Stimulated activated CD8-positive, alpha-beta memory T cell treated with anti-CD3 and anti-CD28 coated beads, Interleukin-12 subunit alpha, Interleukin-12 subunit beta, amount 100 ng/mL, for 1 hour (primary cell): ENCODE measurements at regions not wholly inside any gene's neighbourhood (a gene's known extent, or its start where the extent isn't known, plus 50 kb on each side); places are given as distances from the start of the nearest gene placed in this dataset.

Experiments
- DNase-seq: peaks from one replicate; pipeline ENCODE4 v3.0.0-alpha.2; 2020; ENCODE audit warnings: low read depth

DNA sequence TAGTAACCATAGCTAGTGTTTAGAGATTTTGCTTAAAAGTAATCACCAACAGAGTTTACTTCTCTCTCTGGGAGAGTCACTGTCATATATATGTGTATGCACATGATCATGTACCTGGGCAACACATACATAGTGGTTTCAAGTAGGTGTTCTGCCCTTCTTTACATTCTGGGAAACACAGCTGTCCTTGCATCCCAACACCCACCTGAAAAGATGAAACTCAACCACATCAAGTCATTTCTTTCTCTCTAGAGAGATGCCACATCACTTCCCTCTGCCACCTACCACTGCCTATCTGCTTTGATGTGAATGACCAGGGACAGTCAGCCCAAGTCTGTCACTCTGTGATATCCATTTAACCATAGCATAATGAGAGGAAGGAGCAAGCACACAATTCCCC lies 155.8 kb upstream of the GADL1 start:
- no peak for DNase-seq

DNA sequence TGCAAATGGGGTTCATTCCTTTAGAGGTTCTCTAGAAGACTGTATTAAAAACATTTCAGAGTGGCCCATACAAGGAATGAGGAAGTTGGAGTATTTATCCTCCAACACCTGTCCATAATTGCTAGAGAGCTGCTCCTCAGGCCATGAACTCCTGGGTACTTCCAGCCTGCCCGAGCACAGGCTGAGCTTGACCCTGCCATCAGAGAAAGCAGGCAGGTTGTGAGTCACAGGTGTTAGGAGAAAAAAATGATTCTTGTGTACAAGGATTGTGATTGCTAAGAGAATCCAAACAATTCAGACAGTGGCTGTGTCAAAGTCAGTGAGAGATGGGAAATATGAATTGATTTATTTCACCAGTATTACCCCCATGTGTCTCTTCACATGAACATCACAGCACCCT lies 156.8 kb upstream of the GADL1 start:
- DNase-seq: no peak

DNA sequence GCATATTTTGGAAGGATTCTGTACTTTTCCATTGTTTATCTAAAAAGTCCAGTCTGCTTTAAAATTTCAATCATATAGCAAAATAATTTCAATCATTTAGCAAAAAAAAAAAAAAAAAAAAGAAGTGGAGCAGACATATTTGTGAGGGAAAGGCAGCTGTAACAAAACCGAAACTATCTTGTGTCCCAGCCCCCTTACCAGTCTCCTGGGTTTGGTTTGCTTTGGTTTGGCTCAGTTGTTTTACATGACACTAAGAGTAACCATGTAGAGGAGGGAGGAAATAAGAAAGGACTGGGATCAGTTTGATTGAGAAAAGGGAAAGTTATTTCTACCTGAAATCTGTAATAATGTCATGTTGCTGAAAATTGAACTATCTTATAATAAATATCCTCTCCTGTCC lies 158.8 kb upstream of the GADL1 start:
- no peak for DNase-seq

DNA sequence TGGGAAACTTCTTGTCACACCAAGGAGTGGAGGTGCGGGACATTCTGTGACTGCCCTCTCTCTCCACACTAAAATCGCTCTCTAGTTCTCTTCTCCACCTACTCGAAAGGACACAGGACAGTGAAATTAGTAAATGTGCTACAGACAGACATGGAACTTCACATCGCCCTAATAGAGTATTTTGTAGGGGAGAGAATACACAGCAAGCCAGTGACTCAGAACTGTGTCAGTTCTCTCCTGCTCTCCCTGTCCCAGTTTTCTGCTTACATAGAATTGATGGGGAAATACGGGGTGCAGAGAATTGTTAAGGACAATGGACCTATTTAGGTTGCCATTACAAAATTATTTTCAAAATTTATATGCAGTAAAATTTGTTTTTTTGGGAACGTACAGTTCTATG lies 159.6 kb upstream of the GADL1 start:
- DNase-seq: no peak

DNA sequence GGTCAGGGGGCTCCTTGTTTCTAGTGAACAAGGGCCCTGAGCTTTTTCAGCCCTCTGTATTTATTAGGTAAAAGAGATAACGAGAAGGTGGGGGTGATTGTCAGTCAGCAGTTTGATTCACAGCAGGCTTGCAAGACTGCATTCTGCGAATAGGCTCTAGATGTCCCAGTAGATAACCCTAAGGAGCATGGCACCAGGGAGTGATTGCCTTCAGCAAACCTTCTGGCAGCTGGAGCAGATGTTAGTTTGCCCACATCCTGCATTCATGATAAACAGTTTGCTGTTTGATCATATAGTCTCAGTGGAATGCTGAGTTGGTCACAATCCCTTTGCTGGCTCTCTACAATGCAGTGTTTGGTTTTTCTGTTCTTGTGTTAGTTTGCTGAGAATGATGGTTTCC lies 161.3 kb upstream of the GADL1 start:
- DNase-seq: no peak

DNA sequence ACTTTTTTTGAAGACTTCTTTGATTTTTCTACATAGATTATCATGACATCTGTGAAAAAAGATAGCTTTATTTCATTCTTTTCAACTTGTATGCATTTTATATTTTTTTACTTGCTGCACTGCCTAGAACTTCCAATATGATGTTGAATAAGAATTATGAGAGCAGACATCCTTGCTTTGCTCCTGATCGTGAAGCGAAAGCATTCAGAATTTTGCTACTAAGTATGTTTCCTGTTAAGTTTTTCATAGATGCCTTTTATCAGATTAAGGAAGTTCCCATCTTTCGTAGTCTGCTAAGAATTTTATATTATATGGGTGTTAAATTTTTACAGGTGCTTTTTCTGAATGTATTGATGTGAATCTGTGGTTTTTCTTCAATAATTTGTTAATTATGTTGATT lies 163.4 kb upstream of the GADL1 start:
- no peak for DNase-seq

DNA sequence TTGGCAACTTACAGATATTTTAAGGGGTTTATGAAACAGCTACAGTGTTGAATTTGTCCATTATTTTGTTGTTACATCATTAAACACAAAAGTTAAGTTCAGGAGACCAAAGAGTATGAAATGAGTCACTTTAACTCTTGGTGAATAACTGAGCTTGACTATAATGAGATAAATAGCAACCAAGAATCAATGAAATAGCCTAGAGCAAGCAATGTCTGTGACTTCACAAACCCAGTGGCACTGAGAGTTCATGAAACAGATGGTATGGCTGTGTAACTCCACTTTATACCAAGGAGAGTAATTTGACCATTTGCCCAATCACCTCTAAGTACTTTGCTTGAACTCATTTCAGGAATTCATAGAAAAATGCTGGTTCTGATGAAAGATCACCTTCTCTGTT lies 169.6 kb upstream of the GADL1 start:
- DNase-seq: no peak

DNA sequence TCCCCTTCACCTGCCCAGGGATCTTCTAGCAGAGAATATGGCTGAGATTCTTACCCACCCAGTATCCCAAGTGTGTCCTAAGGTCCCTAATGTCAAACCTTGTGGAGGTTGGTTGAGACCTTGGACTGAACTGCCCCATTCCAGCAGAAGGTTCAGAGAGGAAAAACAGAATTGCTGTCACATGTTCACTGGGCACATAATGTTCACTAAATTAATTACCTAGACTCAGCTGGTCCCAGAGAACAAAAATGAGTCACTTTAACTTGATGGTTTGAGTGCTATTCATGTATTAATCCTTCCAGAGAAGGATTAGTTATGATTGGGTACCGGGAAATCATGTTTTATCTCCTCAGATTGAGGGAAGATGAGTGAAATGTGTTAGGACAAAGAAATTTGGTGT lies 171.3 kb upstream of the GADL1 start:
- no peak for DNase-seq

DNA sequence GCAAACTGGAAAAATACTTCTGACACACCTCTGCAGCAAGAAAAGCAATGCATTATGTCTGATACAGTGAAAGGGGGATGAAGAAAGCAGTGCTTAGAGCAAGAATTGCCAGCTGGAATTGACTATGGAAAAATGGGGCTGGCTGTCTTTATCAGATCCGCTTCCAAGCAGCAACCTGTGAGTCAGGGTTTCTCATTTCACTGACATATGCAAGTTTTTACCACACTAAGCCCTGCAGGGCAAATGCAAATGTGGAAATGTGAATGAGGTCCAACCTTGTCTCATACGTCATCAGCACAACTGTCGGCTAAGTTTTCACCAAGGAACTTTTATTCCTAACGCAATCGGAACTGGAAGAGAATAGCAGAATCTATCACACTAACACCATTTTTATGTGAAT lies 172.5 kb upstream of the GADL1 start:
- DNase-seq: no peak

DNA sequence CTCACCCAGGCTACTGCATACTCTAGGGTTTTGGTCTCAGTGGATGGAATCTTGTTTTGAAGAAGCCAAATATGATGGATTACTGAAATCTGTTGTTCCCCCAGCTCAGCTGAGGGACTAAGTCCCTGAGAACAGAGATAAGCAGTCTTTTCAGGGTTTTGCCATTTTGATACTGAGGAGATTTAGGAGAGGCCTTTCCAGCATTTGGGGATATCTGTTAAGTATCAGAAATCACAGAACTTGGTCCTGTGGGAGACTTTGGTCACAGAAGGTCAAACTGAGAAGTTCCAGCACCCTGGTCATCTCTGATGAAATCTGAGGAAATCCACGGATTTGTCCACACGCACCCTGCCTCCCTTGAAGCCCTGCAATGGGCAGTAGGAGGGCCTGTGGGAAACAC lies 181.0 kb upstream of the GADL1 start:
- DNase-seq: no peak

DNA sequence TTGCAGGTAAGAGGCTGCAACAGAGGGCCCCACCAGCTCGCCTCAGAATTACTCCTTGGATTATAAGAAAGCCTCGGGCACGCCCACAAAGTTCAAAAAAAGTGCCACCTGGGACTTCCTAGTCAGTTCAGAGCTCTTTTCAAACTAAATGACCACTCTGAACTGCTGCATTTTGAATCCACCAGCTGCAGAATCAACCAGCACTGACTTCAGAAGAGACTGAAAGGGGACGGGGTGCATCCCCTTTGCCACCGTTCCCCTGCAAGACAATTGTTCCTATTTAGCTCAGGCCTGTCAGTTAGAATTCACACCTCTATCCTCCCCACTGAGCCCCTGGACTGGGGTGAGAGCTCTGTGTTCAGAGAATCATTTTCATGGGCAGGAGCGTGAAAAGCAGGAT lies 181.4 kb upstream of the GADL1 start:
- DNase-seq: no peak

DNA sequence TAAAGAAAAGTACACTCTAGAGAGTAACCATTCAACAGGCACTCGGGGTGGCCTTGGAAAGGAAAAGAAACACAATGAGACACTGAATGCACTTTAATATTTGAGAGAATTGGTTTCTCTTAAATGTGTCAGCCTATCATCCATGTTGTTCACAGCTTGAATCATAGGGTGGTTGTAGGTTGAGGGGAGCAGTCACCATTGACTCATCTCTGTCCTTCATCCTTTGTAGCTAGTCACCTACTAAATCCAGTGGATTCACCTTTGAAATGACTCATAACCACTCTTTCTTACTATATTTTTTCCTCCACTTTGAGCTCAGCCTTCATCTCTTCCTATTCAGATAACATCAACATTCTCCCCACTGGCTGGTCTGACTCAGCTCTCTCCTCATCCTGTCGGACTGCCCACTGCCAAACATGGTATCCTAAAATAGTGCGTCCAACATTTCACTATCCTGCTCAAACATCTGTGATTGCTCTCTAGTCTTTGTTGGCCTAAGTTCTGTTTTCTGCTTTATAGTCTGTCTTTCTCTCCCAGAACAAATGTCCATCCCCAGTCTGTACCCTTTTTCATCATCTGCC lies 182.7 kb upstream of the GADL1 start:
- no peak for DNase-seq

DNA sequence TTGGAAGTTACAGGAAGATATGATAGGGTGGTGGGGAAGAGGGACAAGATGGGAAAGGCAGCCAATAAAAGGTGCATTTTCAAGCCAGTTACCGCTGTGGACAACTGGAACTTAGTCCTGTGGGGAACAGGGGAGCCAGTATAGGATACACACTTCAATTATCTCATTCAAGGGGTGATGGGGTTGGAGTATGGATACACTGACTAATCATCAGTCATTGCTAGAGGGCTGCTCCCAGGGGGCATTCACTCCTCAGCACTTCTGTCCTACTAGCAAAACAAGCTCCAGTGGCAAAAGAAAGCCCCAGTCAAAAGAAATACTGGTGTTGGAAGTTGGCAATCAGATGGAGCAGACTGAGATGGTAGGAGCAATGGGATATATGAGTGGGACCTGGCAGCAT lies 183.4 kb upstream of the GADL1 start:
- DNase-seq: no peak

DNA sequence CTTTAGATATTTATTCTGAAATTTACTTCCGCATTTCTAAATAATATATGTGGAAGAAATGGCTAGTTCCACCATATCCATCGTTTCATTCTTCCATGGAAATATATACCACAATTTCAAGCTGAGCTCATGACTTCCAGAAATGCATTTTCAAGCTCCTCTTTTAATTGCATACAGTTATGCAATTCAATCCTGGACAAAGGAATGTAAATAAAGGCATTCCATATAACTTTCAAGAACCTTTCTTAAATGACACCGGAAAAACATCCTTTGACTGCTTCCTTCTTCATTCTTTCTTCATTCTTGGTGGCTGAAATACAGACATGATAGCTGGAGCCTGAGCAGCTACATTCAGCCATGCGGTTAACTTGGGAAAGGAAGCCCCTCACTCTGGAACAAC lies 185.2 kb upstream of the GADL1 start:
- no peak for DNase-seq

DNA sequence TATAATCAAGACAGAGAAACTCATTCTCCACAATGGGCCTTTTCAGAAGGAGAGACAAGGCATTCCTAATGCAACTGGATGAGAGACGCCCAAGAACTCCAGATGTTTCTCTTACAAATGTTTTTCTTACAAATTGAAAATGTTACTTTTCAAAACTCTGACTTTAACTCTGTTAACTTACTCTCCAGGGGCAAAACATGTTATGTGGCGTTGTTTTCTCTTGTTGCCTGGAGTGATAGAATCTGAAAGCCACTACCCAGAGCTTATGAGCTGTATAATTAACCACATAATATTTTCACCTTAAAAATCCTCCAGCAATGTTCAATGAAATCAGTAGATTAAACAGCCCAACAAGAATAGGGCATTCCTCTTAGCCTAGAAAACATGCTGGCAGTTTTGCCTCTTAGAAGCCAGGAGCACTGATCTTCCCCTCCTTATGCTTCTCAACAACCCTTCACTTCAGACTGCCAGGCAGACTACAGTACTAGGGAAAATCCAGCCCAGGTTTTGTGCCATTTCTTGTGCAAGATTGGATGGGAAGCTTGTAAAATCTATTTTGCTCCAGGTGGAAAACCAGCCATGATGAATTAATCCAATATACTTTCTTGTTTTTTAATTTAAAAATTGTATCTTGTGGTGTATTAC lies 186.7 kb upstream of the GADL1 start:
- DNase-seq: no peak

DNA sequence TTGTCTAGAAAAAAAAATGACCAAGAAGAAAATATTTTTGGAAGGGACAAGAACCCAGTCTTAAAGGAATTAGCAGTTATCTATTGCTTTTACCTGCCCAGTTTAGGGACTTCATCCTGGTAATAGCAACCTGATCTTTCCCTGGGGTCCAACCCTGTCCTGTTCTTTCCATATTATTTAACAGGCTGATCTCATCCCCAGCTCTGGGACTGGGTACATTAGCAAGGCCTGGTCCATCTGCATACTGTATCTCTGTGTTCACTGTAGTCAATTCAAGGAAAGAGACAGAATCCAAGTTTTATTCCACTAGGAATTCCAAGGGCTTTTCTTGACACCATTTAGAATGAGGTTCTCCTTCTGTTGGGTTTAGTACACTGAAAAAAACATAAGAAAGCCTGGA lies 191.7 kb upstream of the GADL1 start:
- DNase-seq: no peak

DNA sequence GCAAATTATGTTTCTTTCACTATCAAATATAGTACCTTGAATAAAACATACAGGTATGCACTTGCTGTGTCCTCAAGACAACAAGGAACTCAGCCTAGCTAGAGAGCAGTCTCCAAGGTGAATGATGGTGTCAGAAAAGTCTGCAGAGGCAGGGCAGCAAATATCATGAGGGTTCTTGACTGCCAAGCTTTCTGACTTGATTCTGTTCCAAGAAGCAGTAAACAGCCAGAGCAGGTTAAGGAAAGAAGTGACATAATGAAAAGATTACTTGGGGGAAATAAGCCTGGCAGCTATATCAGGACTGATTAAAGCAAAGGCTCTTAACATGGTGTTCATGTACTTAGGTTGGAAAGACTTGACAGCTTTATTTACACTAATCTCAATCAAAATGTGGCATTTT lies 192.2 kb upstream of the GADL1 start:
- DNase-seq: no peak

DNA sequence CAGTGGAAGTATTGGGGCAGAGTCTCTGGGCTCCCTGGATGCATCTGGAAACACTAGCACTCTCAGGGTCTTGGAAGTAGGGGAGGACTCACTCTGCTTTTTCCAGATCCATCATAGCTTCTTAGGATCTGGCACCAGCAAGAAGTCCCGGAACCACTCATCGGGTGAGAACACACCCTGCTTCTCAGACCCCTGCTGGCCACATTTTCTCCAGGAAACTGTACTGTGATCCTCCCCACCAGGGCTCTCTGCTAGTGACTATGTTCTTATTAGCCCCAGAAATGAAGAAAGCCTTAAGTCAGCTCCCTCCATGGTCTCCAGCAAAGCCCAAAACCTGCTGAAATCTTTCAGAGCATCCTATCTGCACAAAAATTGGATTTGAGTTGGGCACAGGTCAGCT lies 197.3 kb upstream of the GADL1 start:
- DNase-seq: no peak

DNA sequence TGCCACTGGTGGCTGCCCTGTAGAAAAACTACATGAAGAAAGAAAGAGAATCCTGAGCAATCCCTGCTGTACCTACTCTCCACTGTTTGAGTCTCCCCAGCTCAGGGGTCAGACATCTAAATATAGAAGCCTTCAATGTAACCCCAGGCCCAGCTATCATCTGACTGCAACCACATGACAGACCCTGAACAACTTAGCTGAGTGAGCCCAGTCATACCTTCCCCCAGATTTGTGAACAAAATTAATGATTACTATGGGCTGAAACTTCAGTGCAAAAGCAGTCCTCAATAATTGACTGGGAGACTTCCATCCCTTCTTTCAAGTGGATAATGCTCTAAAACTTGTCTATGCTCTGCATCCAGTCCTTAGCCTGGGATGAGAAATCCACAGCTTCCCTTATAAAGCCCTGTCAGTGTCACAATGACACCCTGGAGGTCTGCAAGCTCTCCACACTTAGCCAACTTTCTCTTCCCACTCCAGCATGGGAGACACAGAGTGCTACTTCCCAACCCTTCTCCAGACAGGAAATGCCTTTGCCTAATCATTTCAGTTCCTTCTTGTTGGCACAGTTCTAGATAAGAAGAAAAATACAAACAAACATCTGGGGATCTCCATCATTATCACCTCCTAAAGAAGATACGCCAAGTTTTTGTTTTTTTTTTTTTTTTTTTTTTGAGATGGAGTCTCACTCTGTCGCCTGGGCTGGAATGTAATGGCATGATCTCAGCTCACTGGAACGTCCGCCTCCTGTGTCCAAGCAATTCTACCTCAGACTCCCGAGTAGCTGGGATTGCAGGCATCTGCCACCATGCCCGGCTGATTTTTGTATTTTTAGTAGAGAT lies 198.5 kb upstream of the GADL1 start:
- no peak for DNase-seq

DNA sequence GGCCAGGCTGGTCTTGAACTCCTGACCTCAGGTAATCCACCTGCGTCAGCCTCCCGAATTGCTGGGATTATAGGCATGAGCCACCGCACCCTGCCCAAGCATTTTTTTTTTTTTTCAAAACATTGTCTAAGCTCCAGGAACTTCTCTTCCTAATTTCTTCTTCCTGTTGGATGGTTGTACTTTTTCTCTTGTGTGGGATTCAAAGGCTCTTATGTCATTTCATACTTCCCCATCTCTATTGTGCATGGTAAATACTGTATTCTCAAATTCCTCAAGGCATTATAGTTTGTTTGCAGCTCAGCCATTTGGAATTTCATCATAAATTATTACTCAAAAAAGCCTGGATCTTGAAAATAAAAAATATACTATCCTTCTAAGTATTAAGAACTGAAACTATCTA lies 199.1 kb upstream of the GADL1 start:
- no peak for DNase-seq

DNA sequence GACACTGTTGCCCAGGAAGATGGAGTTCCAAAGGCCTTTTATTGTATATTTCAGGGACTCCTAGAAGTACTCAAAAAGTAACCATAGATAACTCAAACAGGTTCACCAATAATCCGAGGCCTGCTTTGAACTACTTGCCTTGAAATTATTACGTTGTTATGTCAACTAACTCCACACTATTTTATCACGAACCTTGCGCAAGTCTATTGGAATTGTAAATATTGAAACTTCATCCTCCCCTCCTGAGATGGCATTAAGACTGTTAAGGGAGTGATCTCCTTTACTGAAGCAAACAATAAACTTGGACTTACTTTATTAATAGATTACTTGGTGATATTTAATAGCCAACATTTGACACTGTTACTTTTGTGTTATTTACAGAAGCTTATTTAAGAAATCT lies 199.6 kb upstream of the GADL1 start:
- no peak for DNase-seq

DNA sequence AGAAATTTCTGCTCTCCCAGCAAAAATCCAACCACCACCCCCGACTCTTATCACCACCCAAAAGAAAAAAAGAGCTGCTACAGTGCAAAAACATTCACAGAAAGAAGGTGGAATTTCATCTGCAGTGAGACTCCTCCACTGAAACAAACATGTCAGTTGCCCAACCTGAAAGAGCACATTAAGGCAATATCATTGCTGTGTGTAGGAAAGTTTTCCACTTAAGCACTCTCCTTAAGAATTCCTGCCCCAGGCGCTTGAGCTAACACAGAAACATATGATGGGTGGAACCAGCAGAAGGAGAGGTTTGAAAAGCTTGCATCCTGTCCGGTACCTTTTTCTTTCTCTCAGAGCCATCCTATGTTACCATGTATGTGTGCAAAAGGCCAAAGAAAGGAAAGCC lies 200.8 kb upstream of the GADL1 start:
- DNase-seq: no peak

DNA sequence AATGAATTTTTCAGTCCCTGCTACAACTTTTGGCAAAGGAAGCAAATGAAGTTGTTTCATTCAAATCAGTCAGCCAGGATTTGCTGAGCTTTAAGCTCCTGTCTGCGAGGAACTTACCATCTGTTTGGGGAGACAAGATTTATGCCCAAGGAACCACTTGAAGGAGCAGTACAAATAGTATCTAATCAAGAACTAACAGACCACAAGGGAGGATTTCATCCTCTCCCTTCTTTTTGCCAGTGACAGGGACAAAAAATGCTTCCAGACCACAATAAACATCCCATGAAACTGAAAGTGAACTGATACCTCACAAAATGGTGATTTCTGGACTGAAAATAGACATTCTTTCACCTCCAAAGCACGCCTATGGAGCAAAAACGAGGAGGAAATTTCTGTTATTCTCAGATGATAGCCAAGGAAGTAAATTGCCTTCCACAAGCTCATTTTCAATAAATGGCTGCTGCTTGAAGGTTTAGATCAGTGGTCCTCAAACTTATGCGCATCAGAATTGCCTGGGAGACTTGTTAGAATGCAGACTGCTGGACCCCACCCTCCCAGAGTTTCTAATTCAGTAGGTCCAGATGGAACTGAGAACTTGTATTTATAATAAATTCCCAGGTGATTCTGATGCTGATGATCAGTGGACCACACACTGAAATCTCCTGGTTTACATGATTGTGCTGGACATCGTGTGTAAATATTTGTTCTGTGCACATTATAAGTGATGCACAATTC lies 202.4 kb upstream of the GADL1 start:
- no peak for DNase-seq
